H9 (cell line): ENCODE measurements at regions not wholly inside any gene's neighbourhood (a gene's known extent, or its start where the extent isn't known, plus 50 kb on each side); places are given as distances from the start of the nearest gene placed in this dataset.

Source experiments
- DNase-seq: peaks from one replicate; pipeline ENCODE4 v3.0.0-alpha.2; 2017
- H2AFZ ChIP-seq: one replicate; pipeline ENCODE4 v1.6.1; 2013; ENCODE audit warnings: mild to moderate bottlenecking, low read length, control low read depth, moderate library complexity
- H2AK5ac ChIP-seq: 2 replicates; pipeline ENCODE4 v1.6.1; 2013; ENCODE audit warnings: low read length, control low read depth, mixed read lengths; ENCODE audit not compliant: insufficient read length
- H2BK120ac ChIP-seq: one replicate; pipeline ENCODE4 v1.6.1; 2013; ENCODE audit warnings: low read depth, mild to moderate bottlenecking, low read length, control low read depth, inconsistent platforms; ENCODE audit not compliant: poor library complexity, severe bottlenecking
- H2BK12ac ChIP-seq: 2 replicates; pipeline ENCODE4 v1.6.1; 2013; ENCODE audit warnings: low read length, control low read depth, mixed read lengths, low read depth; ENCODE audit not compliant: insufficient read length
- H2BK15ac ChIP-seq: 2 replicates; pipeline ENCODE4 v1.6.1; 2013; ENCODE audit warnings: low read depth, low read length, control low read depth
- H2BK20ac ChIP-seq: one replicate; pipeline ENCODE4 v1.6.1; 2013; ENCODE audit warnings: low read depth, mild to moderate bottlenecking, low read length, control low read depth, inconsistent platforms; ENCODE audit not compliant: poor library complexity, severe bottlenecking
- H2BK5ac ChIP-seq: 2 replicates; pipeline ENCODE4 v1.6.1; 2013; ENCODE audit warnings: low read length, control low read depth, mixed read lengths; ENCODE audit not compliant: insufficient read length
- H3K14ac ChIP-seq: 2 replicates; pipeline ENCODE4 v1.6.1; 2013; ENCODE audit warnings: low read length, control low read depth; ENCODE audit not compliant: insufficient read depth
- H3K18ac ChIP-seq: 2 replicates; pipeline ENCODE4 v1.6.1; 2013; ENCODE audit warnings: low read depth, mild to moderate bottlenecking, mixed read lengths, low read length, control low read depth; ENCODE audit not compliant: insufficient read length
- H3K23ac ChIP-seq: 2 replicates; pipeline ENCODE4 v1.6.1; 2013; ENCODE audit warnings: low read length, control low read depth, mixed read lengths, low read depth; ENCODE audit not compliant: insufficient read length
- H3K23me2 ChIP-seq: 2 replicates; pipeline ENCODE4 v1.6.1; 2013; ENCODE audit warnings: low read depth, mild to moderate bottlenecking, mixed read lengths, low read length, control low read depth; ENCODE audit not compliant: insufficient read length, poor library complexity, severe bottlenecking
- H3K27ac ChIP-seq: 2 replicates; pipeline ENCODE4 v1.5.1; 2013; ENCODE audit warnings: low read length, control low read depth, mixed read lengths, low read depth; ENCODE audit not compliant: insufficient read length
- H3K27me3 ChIP-seq: 2 replicates; pipeline ENCODE4 v1.6.1; 2013; ENCODE audit warnings: low read length, control low read depth, inconsistent platforms; ENCODE audit not compliant: insufficient read depth
- H3K4ac ChIP-seq: 2 replicates; pipeline ENCODE4 v1.6.1; 2013; ENCODE audit warnings: low read depth, mild to moderate bottlenecking, control low read depth, inconsistent platforms, low read length, moderate library complexity
- H3K4me1 ChIP-seq: 2 replicates; pipeline ENCODE4 v1.6.1; 2013; ENCODE audit warnings: low read length, control low read depth, inconsistent platforms; ENCODE audit not compliant: insufficient read depth
- H3K4me2 ChIP-seq: 2 replicates; pipeline ENCODE4 v1.6.1; 2013; ENCODE audit warnings: low read length, control low read depth, mixed read lengths; ENCODE audit not compliant: insufficient read length, insufficient read depth
- H3K56ac ChIP-seq: 2 replicates; pipeline ENCODE4 v1.6.1; 2013; ENCODE audit warnings: low read depth, mild to moderate bottlenecking, mixed read lengths, low read length, control low read depth; ENCODE audit not compliant: insufficient read length
- H3K79me1 ChIP-seq: 2 replicates; pipeline ENCODE4 v1.6.1; 2013; ENCODE audit warnings: low read depth, mild to moderate bottlenecking, moderate library complexity, low read length, control low read depth, inconsistent platforms; ENCODE audit not compliant: insufficient read depth, poor library complexity, severe bottlenecking
- H3K79me2 ChIP-seq: 2 replicates; pipeline ENCODE4 v1.6.1; 2013; ENCODE audit warnings: low read length, control low read depth, inconsistent platforms; ENCODE audit not compliant: insufficient read depth
- H3K9ac ChIP-seq: 2 replicates; pipeline ENCODE4 v1.6.1; 2013; ENCODE audit warnings: low read length, control low read depth, mixed read lengths; ENCODE audit not compliant: insufficient read length; ENCODE audit errors: extremely low read depth
- H3K9me3 ChIP-seq: one replicate; pipeline ENCODE4 v1.6.1; 2013; ENCODE audit warnings: low read depth, low read length, inconsistent platforms; ENCODE audit not compliant: control insufficient read depth
- H3T11ph ChIP-seq: one replicate; pipeline ENCODE4 v1.6.1; 2013; ENCODE audit warnings: mild to moderate bottlenecking, low read length, control low read depth, inconsistent platforms
- H4K20me1 ChIP-seq: one replicate; pipeline ENCODE4 v1.6.1; 2013; ENCODE audit not compliant: control insufficient read depth, insufficient read length, insufficient read depth
- H4K5ac ChIP-seq: 2 replicates; pipeline ENCODE4 v1.6.1; 2013; ENCODE audit warnings: low read depth, mild to moderate bottlenecking, mixed read lengths, low read length, control low read depth; ENCODE audit not compliant: insufficient read length
- H4K8ac ChIP-seq: replicated peaks from 2 replicates; pipeline ENCODE4 v1.6.1; 2013; ENCODE audit warnings: low read length, control low read depth, mixed read lengths, low read depth; ENCODE audit not compliant: insufficient read length
- H4K91ac ChIP-seq: 2 replicates; pipeline ENCODE4 v1.6.1; 2013; ENCODE audit warnings: low read depth, mild to moderate bottlenecking, moderate library complexity, mixed read lengths, low read length, control low read depth; ENCODE audit not compliant: insufficient read length
- H3K27ac Mint-ChIP-seq, 3 experiments: 2 replicates in 2 of 3; 3 replicates in 1 of 3; pipeline ENCODE4 v1.8.0; 2020 to 2021; ENCODE audit warnings: mixed read lengths in 3 of 3, mild to moderate bottlenecking in 1 of 3, moderate library complexity in 1 of 3
- H3K27me3 Mint-ChIP-seq: 2 replicates; pipeline ENCODE4 v1.8.0; 2021; ENCODE audit warnings: low read depth, mild to moderate bottlenecking, moderate library complexity, mixed read lengths
- H3K36me3 Mint-ChIP-seq, 3 experiments: 2 replicates in 2 of 3; 3 replicates in 1 of 3; pipeline ENCODE4 v1.8.0; 2020 to 2021; ENCODE audit warnings: low read depth in 3 of 3, mixed read lengths in 3 of 3; ENCODE audit not compliant: insufficient read depth in 1 of 3
- H3K4me1 Mint-ChIP-seq, 2 experiments: 2 replicates each; pipeline ENCODE4 v1.8.0; 2020; ENCODE audit warnings: mixed read lengths in 2 of 2
- H3K4me3 Mint-ChIP-seq, 2 experiments: 2 replicates in 1 of 2; 3 replicates in 1 of 2; pipeline ENCODE4 v1.8.0; 2020 to 2021; ENCODE audit warnings: mild to moderate bottlenecking in 2 of 2, mixed read lengths in 2 of 2, moderate library complexity in 1 of 2
- H3K9me3 Mint-ChIP-seq, 2 experiments: 2 replicates in 1 of 2; 3 replicates in 1 of 2; pipeline ENCODE4 v1.8.0; 2020; ENCODE audit warnings: mild to moderate bottlenecking in 2 of 2, mixed read lengths in 2 of 2, moderate library complexity in 1 of 2
- CTCF ChIP-seq: fragments of 200-600 bp; sonication (generic); conservative IDR thresholded peaks from 3 replicates; pipeline ENCODE4 v1.8.0; 2021; ENCODE audit warnings: antibody characterized with exemption, mild to moderate bottlenecking
- WGBS: extraction: QIAGEN DNeasy Blood & Tissue Kit; methylation state at CpG from one replicate; pipeline ENCODE4 v1.1.7; 2013; ENCODE audit warnings: missing lambda C conversion rate, low lambda C conversion rate, mixed read lengths; ENCODE audit not compliant: insufficient read length; ENCODE audit errors: extremely low coverage; 5-methylcytosine and 5-hydroxymethylcytosine counted together

DNA sequence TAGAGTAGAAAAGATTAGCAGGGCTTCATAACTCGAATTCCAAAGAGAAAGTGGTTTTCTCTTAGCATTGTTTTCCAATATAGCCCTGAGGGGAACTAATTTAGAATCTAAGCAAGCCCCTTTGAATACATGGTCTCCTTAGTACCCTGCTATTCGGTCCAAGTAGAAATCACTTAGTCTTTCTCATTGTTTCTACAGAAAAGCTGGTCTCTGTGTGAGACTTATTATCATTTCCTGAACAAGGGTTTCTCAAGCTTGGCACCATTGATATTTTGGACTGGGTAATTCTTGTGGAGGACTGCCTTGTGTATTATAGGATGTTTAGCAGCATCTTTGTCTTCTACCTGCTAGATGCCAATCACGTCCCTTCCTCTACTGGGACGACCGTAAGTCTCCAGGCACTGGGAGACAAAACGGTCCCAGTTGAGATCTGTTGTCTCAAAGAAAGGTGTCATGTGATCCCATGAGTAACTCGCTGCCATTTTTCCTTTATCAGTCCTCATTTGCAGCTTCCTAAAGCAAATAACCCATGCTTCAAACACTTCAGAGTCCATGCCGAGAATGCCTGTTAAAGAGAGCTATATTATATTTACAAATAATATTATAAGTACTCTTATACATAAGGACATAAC lies 230.7 kb upstream of the SLCO3A1 start:
- Histone ChIP-seq H2BK120ac (no peak overlapping the region), H2BK5ac (no peak overlapping the region), H2AFZ (no peak overlapping the region), H4K20me1 (no peaks in the 10 kb centered on the region), H2BK15ac (no peak overlapping the region), H2BK20ac (no peak overlapping the region), H3K4me1 (0 out of 2 replicates have a peak, but pooled peaks cover 2% of the 10 kb centered on the region), H3T11ph (no peak overlapping the region), H2BK12ac (no peak overlapping the region), H3K79me1 (no peaks in the 10 kb centered on the region), H3K56ac (no peak overlapping the region), H3K14ac (no peak overlapping the region), H4K5ac (no peak overlapping the region), H3K27me3 (no peaks in the 10 kb centered on the region), H3K79me2 (no peaks in the 10 kb centered on the region), H3K4ac (no peak overlapping the region), H3K27ac (no peak overlapping the region), H3K9ac (no peak overlapping the region), H4K91ac (no peak overlapping the region), H2AK5ac (no peak overlapping the region), H3K4me2 (no peak overlapping the region), H3K18ac (no peak overlapping the region), H3K23ac (no peak overlapping the region), H3K23me2 (no peaks in the 10 kb centered on the region), H3K9me3 (no peaks in the 10 kb centered on the region), H4K8ac (no peak overlapping the region)
- no peak for TF ChIP-seq CTCF
- Mint-ChIP-seq H3K27ac (0 out of 7 replicates have a peak overlapping the region, but pooled peaks of 1 of the 3 experiments have one; percentile 13), H3K36me3 (no peaks in the 10 kb centered on the region), H3K27me3 (no peaks in the 10 kb centered on the region; the same call in 1 of the 2 replicates), H3K4me3 (no peak overlapping the region), H3K9me3 (no peaks in the 10 kb centered on the region), H3K4me1 (peaks cover 3 to 20% of the 10 kb centered on the region in 2 experiments; a peak in 3 of 4 replicates)
- no peak for DNase-seq
- WGBS, result no CpG with 5 or more reads among the region's 8 CpGs
